ENCODE measurements at regions not wholly inside any gene's neighbourhood (a gene's known extent, or its start where the extent isn't known, plus 50 kb on each side); places are given as distances from the start of the nearest gene placed in this dataset.

DNA sequence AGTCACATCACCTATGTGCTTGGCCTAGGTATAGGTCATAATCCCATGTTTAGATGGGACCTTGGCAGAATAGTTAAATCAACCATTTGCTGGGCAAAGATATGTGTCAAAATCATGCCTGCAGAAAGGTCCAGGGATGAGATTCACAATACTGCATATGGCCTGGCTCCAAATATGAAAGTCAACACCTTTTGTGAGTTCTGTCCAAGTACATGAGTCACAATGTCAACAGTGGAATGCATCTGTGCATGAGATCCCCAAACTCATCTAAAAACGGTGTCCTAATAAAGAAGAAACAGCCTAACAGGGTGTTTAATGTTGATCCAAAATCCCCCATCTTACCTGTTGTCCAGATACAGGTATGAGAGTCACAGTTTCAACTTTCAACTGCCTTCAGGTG is 1847.5 kb downstream of the TP53TG3F start:
- TF ChIP-seq YY1 (IDR thresholded peaks at IDR 0.05; ENCODE audit: insufficient read depth, insufficient read length) (no peak), SUZ12 (IDR thresholded peaks at IDR 0.05; ENCODE audit: extremely low read depth, insufficient read depth, insufficient read length) (no peak)

Measured in NT2/D1 (cell line).